ENCODE measurements at regions not wholly inside any gene's neighbourhood (a gene's known extent, or its start where the extent isn't known, plus 50 kb on each side); places are given as distances from the start of the nearest gene placed in this dataset.

DNA sequence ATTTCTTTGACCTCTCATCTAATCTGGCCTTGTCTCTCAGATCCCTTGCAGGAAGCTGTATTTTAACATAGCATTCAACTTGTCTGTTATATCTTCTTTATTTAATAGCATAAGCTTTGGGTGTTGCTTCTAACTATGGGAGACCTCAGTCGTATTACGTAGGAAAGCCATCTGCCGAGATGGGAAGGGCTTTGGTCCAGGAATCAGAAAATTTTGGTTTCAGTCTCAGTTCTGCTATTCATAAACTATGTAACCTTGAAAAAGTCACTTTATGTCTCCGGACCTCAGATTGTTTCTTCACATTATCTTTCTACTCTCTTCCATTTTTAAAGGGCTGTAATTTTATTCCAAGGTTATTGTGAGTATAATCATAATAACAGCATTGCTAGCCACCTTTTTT is 297.7 kb downstream of the SATB2 start:
- no peak for TF ChIP-seq POLR2A (IDR thresholded peaks at IDR 0.05)
- TF ChIP-seq CTCF (IDR thresholded peaks at IDR 0.05 in 4 of 5, conservative IDR thresholded peaks at IDR 0.05 in 1 of 5), result no peak
- Histone ChIP-seq H3K27ac (no peak overlapping the region), H3K4me3 (no peak overlapping the region), H3K4me1 (no peaks in the 10 kb centered on the region), H3K9me3 (no peaks in the 10 kb centered on the region), H3K27me3 (no peaks in the 10 kb centered on the region), H3K36me3 (no peaks in the 10 kb centered on the region)
- intact Hi-C loops (cut with DNase I; ENCODE audit: low total_unique reads), result no loop called here
- in situ Hi-C loops (cut with MboI; ENCODE audit: low sequenced_read_pairs in 4 of 4), result no loop called here
- no peak for ATAC-seq
- DNase-seq, result no peak

DNA sequence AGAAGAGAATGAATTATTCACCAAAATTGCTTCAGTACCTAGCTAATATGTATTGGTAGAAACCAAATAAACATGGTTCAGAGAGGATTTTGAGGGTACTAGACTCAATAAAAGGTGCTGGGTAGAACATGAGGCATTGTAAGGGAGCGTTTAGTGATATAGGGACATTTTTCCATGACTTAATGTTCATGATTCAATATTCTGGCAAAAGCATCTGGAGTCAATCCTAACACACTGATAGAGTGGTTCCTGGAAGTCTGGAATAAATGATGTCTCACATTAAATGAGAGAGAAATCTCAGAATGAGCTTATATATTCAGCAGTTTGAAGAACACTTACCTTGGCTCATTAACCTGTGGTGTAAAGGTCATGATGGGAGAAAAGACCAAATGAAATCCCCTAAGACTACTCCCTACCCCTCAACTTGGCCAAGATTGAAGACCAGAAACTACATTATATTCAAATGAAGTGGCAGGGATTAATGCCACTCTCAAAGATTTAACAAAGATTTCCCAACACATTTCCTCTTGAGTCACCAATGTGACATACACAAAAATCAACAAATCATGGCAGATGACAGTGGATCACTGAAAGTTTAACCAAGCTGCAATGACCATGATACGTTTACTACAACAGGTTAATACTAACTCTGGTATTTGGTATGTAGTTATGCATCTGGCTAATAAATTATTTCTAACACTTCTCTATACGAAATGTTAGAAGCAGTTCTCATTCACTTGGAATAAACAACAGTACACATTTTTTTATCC is 309.5 kb downstream of the SATB2 start:
- Histone ChIP-seq H3K36me3 (no peaks in the 10 kb centered on the region), H3K9me3 (no peaks in the 10 kb centered on the region), H3K27ac (no peak overlapping the region), H3K27me3 (no peaks in the 10 kb centered on the region), H3K4me1 (no peaks in the 10 kb centered on the region), H3K4me3 (no peak overlapping the region)
- intact Hi-C loops (cut with DNase I; ENCODE audit: low total_unique reads) (no loop called here), in situ Hi-C loops (cut with MboI; ENCODE audit: low sequenced_read_pairs in 4 of 4) (no loop called here)
- TF ChIP-seq CTCF (IDR thresholded peaks at IDR 0.05 in 4 of 5, conservative IDR thresholded peaks at IDR 0.05 in 1 of 5), result no peak
- no peak for TF ChIP-seq POLR2A (IDR thresholded peaks at IDR 0.05)
- DNase-seq (no peak), ATAC-seq (no peak)

DNA sequence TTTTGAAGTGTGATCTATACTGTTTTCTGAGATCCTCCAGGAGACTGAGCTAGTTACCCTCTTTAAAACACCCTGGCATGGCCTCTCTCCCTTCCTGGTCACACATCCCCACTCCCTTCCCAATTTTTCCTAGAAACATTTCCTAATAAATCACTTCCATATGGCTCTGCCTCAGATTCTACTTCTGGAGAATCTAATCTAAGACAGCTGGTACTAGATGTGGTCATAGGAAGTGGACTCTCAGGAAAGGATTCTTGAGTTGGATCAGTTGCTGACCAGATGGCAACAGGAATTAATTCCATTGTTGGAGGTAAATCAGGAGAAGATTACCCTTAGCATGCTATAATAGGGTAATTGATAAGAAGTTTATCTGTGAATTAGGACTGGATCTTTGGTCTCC is 310.5 kb downstream of the SATB2 start:
- DNase-seq (no peak), ATAC-seq (no peak)
- no peaks in the 10 kb centered on the region for H3K4me1 ChIP-seq
- in situ Hi-C loops (cut with MboI; ENCODE audit: low sequenced_read_pairs in 4 of 4) (no loop called here), intact Hi-C loops (cut with DNase I; ENCODE audit: low total_unique reads) (no loop called here)
- no peaks in the 10 kb centered on the region for H3K9me3 ChIP-seq
- no peaks in the 10 kb centered on the region for H3K36me3 ChIP-seq
- H3K27ac ChIP-seq, result no peak overlapping the region
- H3K27me3 ChIP-seq, result no peaks in the 10 kb centered on the region
- TF ChIP-seq POLR2A (IDR thresholded peaks at IDR 0.05), result no peak
- no peak for TF ChIP-seq CTCF (IDR thresholded peaks at IDR 0.05 in 4 of 5, conservative IDR thresholded peaks at IDR 0.05 in 1 of 5)
- no peak overlapping the region for H3K4me3 ChIP-seq

DNA sequence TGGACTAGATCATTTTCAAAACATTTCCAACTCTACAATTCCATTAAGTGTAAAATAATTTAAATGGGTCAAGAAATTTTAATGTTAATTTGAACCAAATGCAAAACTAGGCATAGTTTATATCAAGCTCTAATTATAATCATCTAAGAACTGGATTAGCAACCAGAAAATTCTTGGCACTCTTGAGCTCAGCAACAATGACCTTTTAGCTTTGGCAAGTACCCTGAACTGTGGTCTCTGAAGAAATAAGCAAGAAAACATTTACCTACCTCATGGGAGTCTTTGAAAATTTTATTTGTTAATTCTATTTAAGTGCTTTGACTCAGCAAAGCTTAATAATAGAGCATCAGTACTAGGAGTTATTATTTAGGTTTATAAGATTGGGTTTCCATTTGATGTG is 313.2 kb downstream of the SATB2 start:
- H3K36me3 ChIP-seq, result no peaks in the 10 kb centered on the region
- H3K27me3 ChIP-seq, result no peaks in the 10 kb centered on the region
- no peak overlapping the region for H3K27ac ChIP-seq
- DNase-seq (no peak), ATAC-seq (no peak)
- in situ Hi-C loops (cut with MboI; ENCODE audit: low sequenced_read_pairs in 4 of 4) (no loop called here), intact Hi-C loops (cut with DNase I; ENCODE audit: low total_unique reads) (no loop called here)
- H3K9me3 ChIP-seq, result no peaks in the 10 kb centered on the region
- H3K4me3 ChIP-seq, result no peak overlapping the region
- no peaks in the 10 kb centered on the region for H3K4me1 ChIP-seq
- TF ChIP-seq POLR2A (IDR thresholded peaks at IDR 0.05) (no peak), CTCF (IDR thresholded peaks at IDR 0.05 in 4 of 5, conservative IDR thresholded peaks at IDR 0.05 in 1 of 5) (no peak)

- no peak for TF ChIP-seq CTCF (IDR thresholded peaks at IDR 0.05 in 4 of 5, conservative IDR thresholded peaks at IDR 0.05 in 1 of 5)
- TF ChIP-seq POLR2A (IDR thresholded peaks at IDR 0.05), result no peak
These were observed 313.7 kb downstream of the SATB2 start for GRCh38 chr2:199144036-199144435.

More at GRCh38 chr2:199144036-199144435, 313.7 kb downstream of the SATB2 start:
- DNase-seq (no peak), ATAC-seq (no peak)
- in situ Hi-C loops (cut with MboI; ENCODE audit: low sequenced_read_pairs in 4 of 4), result no loop called here
- no peak overlapping the region for H3K4me3 ChIP-seq
- no peak overlapping the region for H3K27ac ChIP-seq
- intact Hi-C loops (cut with DNase I; ENCODE audit: low total_unique reads), result no loop called here
- H3K9me3 ChIP-seq, result no peaks in the 10 kb centered on the region
- H3K36me3 ChIP-seq, result no peaks in the 10 kb centered on the region
- H3K27me3 ChIP-seq, result no peaks in the 10 kb centered on the region
- no peaks in the 10 kb centered on the region for H3K4me1 ChIP-seq

Data from gastrocnemius medialis (tissue), 4 donors.